HG02610 (cell line): ENCODE measurements at regions not wholly inside any gene's neighbourhood (a gene's known extent, or its start where the extent isn't known, plus 50 kb on each side); places are given as distances from the start of the nearest gene placed in this dataset.
"Not testable (repeated sequence)": the region's sequence is repeated elsewhere in the genome, so short reads cannot be mapped to it uniquely, and the experiment has no call there.

ENCODE experiments used
- ATAC-seq: cut with Tn5 transposase; IDR thresholded peaks from one replicate; pipeline ENCODE4 v1.9.1; 2021; ENCODE audit warnings: mild to moderate bottlenecking, moderate library complexity; ENCODE audit not compliant: unreplicated experiment

- ATAC-seq, result peak; percentile 99
Observed at GRCh38 chrX:22526339-22526738, 253.6 kb downstream of the CBLL2 start.

GRCh38 chrX:22527302-22527701 lies 254.6 kb downstream of the CBLL2 start:
- no peak for ATAC-seq

- ATAC-seq, result no peak
Observed at GRCh38 chrX:22533898-22534297, 261.2 kb downstream of the CBLL2 start.

GRCh38 chrX:22534643-22535042 lies 261.9 kb downstream of the CBLL2 start:
- no peak for ATAC-seq

- no peak for ATAC-seq
Observed at GRCh38 chrX:22536746-22537304, 264.1 kb downstream of the CBLL2 start.

- ATAC-seq, result no peak
Observed at GRCh38 chrX:22538580-22538979, 265.9 kb downstream of the CBLL2 start.

- ATAC-seq, result no peak
Observed at GRCh38 chrX:22541926-22542325, 269.2 kb downstream of the CBLL2 start.

GRCh38 chrX:22542641-22543040 lies 269.9 kb downstream of the CBLL2 start:
- ATAC-seq, result no peak

GRCh38 chrX:22559506-22559905 lies 286.8 kb downstream of the CBLL2 start:
- ATAC-seq, result no peak

- ATAC-seq, result no peak
Observed at GRCh38 chrX:22575161-22575845, 302.6 kb downstream of the CBLL2 start.

GRCh38 chrX:22577181-22577580 lies 304.5 kb downstream of the CBLL2 start:
- ATAC-seq, result no peak

GRCh38 chrX:22585831-22586230 lies 313.1 kb downstream of the CBLL2 start:
- ATAC-seq, result no peak

- ATAC-seq, result no peak
Observed at GRCh38 chrX:22589845-22590244, 317.1 kb downstream of the CBLL2 start.

- ATAC-seq, result no peak
Observed at GRCh38 chrX:22594766-22595165, 322.1 kb downstream of the CBLL2 start.

- ATAC-seq, result no peak
Observed at GRCh38 chrX:22603060-22603459, 330.3 kb downstream of the CBLL2 start.

GRCh38 chrX:22609452-22609851 lies 336.7 kb downstream of the CBLL2 start:
- not testable (repeated sequence) for ATAC-seq

GRCh38 chrX:22616867-22617266 lies 344.2 kb downstream of the CBLL2 start:
- ATAC-seq, result no peak

GRCh38 chrX:22627576-22627975 lies 354.9 kb downstream of the CBLL2 start:
- no peak for ATAC-seq

GRCh38 chrX:22628275-22628674 lies 355.6 kb downstream of the CBLL2 start:
- no peak for ATAC-seq

- no peak for ATAC-seq
Observed at GRCh38 chrX:22629105-22629725, 356.5 kb downstream of the CBLL2 start.

- ATAC-seq, result no peak
Observed at GRCh38 chrX:22634083-22634482, 361.4 kb downstream of the CBLL2 start.

GRCh38 chrX:22634751-22635150 lies 362.0 kb downstream of the CBLL2 start:
- no peak for ATAC-seq
